ENCODE measurements at regions not wholly inside any gene's neighbourhood (a gene's known extent, or its start where the extent isn't known, plus 50 kb on each side); places are given as distances from the start of the nearest gene placed in this dataset.
A peak's percentile ranks its signal among the peaks of the same experiment; 100 is the strongest.

DNA sequence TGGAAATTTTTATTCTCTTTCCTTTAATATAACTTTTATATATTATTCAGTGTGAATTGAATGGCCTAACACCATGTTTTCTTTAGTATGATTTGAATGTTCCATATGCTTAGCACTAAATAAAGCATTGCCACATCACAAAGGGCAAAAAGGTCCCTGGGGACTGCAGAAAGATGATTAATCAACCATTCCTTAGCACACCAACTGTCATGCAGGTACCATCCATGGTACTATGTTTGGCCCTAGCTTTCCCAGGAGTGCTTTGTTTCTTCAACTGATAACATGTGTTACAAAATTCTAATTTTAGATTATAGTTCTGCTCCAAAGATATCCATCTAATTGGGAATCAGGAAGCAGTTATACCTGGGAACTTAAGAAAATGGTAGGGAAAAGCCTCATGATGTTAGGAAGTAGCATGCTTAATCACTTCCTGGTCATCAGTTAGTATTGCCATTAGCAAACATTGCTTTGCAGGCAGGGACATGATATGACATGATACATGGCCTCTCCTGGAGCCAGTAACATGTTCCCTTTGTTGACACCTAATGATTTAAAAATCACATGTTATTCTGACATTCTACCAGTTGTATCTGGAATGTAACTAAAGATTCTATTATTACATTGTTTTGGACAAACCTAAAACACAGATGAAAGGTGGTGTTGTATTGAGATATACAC, 712.6 kb upstream of the GBE1 start:
- Histone ChIP-seq H3K4me3 (ENCODE audit: low read length in 3 of 3) (no peak overlapping the region), H3K9ac (ENCODE audit: low read length in 3 of 3) (no peak overlapping the region), H3K27ac (ENCODE audit: low read depth in 2 of 2, low read length in 2 of 2) (no peak overlapping the region), H3K36me3 (ENCODE audit: control insufficient read depth in 2 of 3, insufficient read depth in 3 of 3, low read length in 3 of 3) (no peaks in the 10 kb centered on the region), H3K9me3 (ENCODE audit: control insufficient read depth in 2 of 3, insufficient read depth in 1 of 3, low read length in 3 of 3) (peaks cover 0 to 4% (median 0%) of the 10 kb centered on the region in 3 donors), H3K4me1 (ENCODE audit: control insufficient read depth in 2 of 3, insufficient read depth in 2 of 3, low read depth in 1 of 3, low read length in 3 of 3) (no peaks in the 10 kb centered on the region), H3K27me3 (ENCODE audit: control insufficient read depth, insufficient read depth, low read length) (no peaks in the 10 kb centered on the region)
- FAIRE-seq (no peak), DNase-seq (no peak)
- TF ChIP-seq, protein P1, sequence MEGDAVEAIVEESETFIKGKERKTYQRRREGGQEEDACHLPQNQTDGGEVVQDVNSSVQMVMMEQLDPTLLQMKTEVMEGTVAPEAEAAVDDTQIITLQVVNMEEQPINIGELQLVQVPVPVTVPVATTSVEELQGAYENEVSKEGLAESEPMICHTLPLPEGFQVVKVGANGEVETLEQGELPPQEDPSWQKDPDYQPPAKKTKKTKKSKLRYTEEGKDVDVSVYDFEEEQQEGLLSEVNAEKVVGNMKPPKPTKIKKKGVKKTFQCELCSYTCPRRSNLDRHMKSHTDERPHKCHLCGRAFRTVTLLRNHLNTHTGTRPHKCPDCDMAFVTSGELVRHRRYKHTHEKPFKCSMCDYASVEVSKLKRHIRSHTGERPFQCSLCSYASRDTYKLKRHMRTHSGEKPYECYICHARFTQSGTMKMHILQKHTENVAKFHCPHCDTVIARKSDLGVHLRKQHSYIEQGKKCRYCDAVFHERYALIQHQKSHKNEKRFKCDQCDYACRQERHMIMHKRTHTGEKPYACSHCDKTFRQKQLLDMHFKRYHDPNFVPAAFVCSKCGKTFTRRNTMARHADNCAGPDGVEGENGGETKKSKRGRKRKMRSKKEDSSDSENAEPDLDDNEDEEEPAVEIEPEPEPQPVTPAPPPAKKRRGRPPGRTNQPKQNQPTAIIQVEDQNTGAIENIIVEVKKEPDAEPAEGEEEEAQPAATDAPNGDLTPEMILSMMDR (IDR thresholded peaks at IDR 0.05; ENCODE audit: borderline replicate concordance, extremely low read depth, insufficient read depth) = no peak
- intact Hi-C loops (cut with DNase I) = no loop called here

DNA sequence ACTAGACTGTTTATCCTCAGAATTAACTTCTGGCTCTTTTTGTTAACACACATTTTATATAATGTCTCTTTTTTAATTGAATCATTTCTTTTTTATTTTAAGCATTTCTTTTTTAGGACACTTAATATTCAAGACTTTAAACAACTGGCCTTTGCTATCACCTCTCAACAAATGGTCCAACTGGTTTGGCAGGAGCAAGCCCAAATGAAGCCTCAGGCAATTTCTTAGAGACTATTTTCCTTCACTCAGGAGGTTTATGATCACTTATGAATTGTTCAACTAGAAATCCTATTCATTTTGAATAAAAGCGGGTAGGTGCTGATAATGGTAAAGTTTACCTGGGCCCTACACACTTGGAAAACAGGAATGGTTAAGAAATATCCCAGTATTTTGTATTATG, 705.6 kb upstream of the GBE1 start:
- Histone ChIP-seq H3K27me3 (ENCODE audit: control insufficient read depth, insufficient read depth, low read length) (no peaks in the 10 kb centered on the region), H3K27ac (ENCODE audit: low read depth in 2 of 2, low read length in 2 of 2) (no peak overlapping the region), H3K9me3 (ENCODE audit: control insufficient read depth in 2 of 3, insufficient read depth in 1 of 3, low read length in 3 of 3) (no peaks in the 10 kb centered on the region), H3K9ac (ENCODE audit: low read length in 3 of 3) (no peak overlapping the region), H3K36me3 (ENCODE audit: control insufficient read depth in 2 of 3, insufficient read depth in 3 of 3, low read length in 3 of 3) (no peaks in the 10 kb centered on the region), H3K4me1 (ENCODE audit: control insufficient read depth in 2 of 3, insufficient read depth in 2 of 3, low read depth in 1 of 3, low read length in 3 of 3) (peaks cover 0 to 4% (median 4%) of the 10 kb centered on the region in 3 donors), H3K4me3 (ENCODE audit: low read length in 3 of 3) (no peak overlapping the region)
- DNase-seq = peak in 2 of 5 donors; percentile 7 to 10
- TF ChIP-seq, protein P1 (IDR thresholded peaks at IDR 0.05; ENCODE audit: borderline replicate concordance, extremely low read depth, insufficient read depth) = no peak
- intact Hi-C loops (cut with DNase I) = no loop called here
- no peak for FAIRE-seq

DNA sequence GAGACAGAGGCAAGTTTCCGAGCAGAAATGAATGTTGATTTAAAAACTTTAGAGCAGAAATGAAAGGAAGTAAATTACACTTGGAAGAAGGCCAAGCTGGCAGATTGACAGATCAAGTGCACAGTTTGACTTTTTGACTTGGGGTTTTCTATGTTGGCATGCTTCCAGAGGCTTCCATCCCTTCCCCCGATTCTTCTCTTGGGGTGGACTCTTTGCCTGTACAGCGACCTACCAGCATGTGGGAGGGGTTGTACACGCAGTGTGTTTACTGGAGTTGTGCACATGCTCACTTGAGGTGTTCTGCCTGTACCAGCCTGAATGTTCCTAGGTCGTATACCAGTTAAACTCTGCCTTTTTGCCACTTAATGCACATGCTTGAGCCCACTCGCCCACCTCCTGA, 701.5 kb upstream of the GBE1 start:
- TF ChIP-seq, protein P1 (IDR thresholded peaks at IDR 0.05; ENCODE audit: borderline replicate concordance, extremely low read depth, insufficient read depth) = no peak
- intact Hi-C loops (cut with DNase I) = no loop called here
- H3K4me3 ChIP-seq (ENCODE audit: low read length in 3 of 3) = peak overlapping the region in 2 of 3 donors; percentile 17 to 23
- H3K9me3 ChIP-seq (ENCODE audit: control insufficient read depth in 2 of 3, insufficient read depth in 1 of 3, low read length in 3 of 3) = no peaks in the 10 kb centered on the region
- H3K27ac ChIP-seq (ENCODE audit: low read depth in 2 of 2, low read length in 2 of 2) = no peak overlapping the region
- no peak overlapping the region for H3K9ac ChIP-seq (ENCODE audit: low read length in 3 of 3)
- DNase-seq (peak in 2 of 5 donors; percentile 11 to 15), FAIRE-seq (no peak)
- peaks cover 0 to 4% (median 4%) of the 10 kb centered on the region in 3 donors for H3K4me1 ChIP-seq (ENCODE audit: control insufficient read depth in 2 of 3, insufficient read depth in 2 of 3, low read depth in 1 of 3, low read length in 3 of 3)
- no peaks in the 10 kb centered on the region for H3K36me3 ChIP-seq (ENCODE audit: control insufficient read depth in 2 of 3, insufficient read depth in 3 of 3, low read length in 3 of 3)
- H3K27me3 ChIP-seq (ENCODE audit: control insufficient read depth, insufficient read depth, low read length) = no peaks in the 10 kb centered on the region
